ENCODE measurements at regions not wholly inside any gene's neighbourhood (a gene's known extent, or its start where the extent isn't known, plus 50 kb on each side); places are given as distances from the start of the nearest gene placed in this dataset.
A peak's percentile ranks its signal among the peaks of the same experiment; 100 is the strongest.

DNA sequence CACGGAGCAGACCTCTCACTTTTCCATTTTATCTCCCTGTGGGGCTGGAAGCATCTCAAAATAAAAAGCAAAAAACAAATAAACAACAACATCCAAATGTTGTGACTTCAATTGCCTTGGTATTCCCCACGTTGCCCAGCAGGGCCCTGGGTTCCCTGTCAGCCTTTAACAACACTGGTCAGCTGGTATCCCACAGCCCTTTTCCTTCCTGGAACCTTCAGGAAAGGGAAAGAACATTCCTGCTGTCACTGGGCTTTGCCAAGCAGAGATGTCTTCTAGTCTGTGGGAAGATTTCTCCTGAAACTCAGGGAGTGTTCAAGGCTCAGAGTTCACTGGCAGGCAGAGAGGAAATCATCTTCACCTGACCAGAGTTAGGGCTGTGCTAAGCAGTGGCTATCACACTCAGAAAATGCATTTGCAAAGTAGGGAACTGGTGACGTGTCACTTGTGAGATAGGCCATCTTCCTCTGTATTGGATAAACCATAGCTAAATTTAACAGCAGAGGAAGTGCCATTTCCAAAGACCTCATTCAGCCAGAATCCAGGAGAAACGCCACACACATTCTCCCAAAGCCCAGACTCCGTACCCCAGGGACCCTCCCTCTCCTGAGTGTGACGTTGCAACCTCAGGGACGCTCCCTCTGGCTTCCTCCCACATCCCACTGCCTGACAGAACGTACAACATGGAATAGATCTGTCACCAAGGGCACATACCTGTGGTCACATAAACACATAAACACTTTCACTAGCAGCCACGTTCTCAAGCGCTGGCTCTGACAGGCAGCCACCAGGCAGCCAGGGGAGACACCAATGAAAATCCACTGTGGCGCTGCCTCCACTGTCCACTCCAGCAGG, 274.0 kb upstream of the DAPK1 start:
- Histone ChIP-seq H3K36me3 (ENCODE audit: control insufficient read depth in 2 of 4, insufficient read depth in 4 of 4, low read length in 3 of 4) (no peaks in the 10 kb centered on the region), H2BK12ac (ENCODE audit: low read depth, low read length) (no peak overlapping the region), H3K4me1 (replicated peaks in 1 of 4; ENCODE audit: control insufficient read depth in 3 of 4, insufficient read depth in 4 of 4, low read length in 3 of 4) (no peaks in the 10 kb centered on the region), H3K14ac (ENCODE audit: insufficient read length) (no peak overlapping the region), H3K9ac (replicated peaks in 1 of 4; ENCODE audit: extremely low read depth in 1 of 4, low read depth in 3 of 4, low read length in 3 of 4) (no peak overlapping the region), H2BK120ac (replicated peaks; ENCODE audit: low read depth, low read length) (no peak overlapping the region), H3K23ac (ENCODE audit: insufficient read length) (no peak overlapping the region), H4K5ac (ENCODE audit: insufficient read length, low read depth, low read length) (no peak overlapping the region), H3K9me3 (ENCODE audit: insufficient read depth in 2 of 2, low read depth in 1 of 2, low read length in 1 of 2) (no peaks in the 10 kb centered on the region), H3K23me2 (ENCODE audit: low read depth, low read length) (no peaks in the 10 kb centered on the region), H3K27me3 (replicated peaks in 1 of 4; ENCODE audit: control insufficient read depth in 3 of 4, extremely low read depth in 1 of 4, insufficient read depth in 3 of 4, low read length in 3 of 4) (no peaks in the 10 kb centered on the region), H3K4me2 (ENCODE audit: insufficient read depth in 1 of 2, low read depth in 2 of 2, low read length in 2 of 2) (no peak overlapping the region), H3K27ac (ENCODE audit: low read depth, low read length) (no peak overlapping the region), H4K20me1 (replicated peaks in 1 of 2; ENCODE audit: control insufficient read depth in 1 of 2, insufficient read depth in 2 of 2, low read length in 2 of 2) (no peaks in the 10 kb centered on the region), H2AFZ (ENCODE audit: low read length) (0 out of 2 replicates have a peak overlapping the region, but pooled peaks have one; percentile 51), H2BK20ac (ENCODE audit: low read length) (no peak overlapping the region), H4K91ac (replicated peaks; ENCODE audit: insufficient read length, low read length) (no peak overlapping the region), H3K18ac (ENCODE audit: extremely low read depth, low read length) (no peak overlapping the region), H3K79me1 (ENCODE audit: low read depth, low read length) (no peaks in the 10 kb centered on the region), H2AK5ac (ENCODE audit: low read depth, low read length) (no peak overlapping the region), H2BK15ac (ENCODE audit: low read length) (no peak overlapping the region), H2BK5ac (ENCODE audit: low read depth, low read length) (no peak overlapping the region), H3K79me2 (ENCODE audit: control insufficient read depth in 1 of 2, insufficient read depth in 2 of 2, low read length in 2 of 2) (no peaks in the 10 kb centered on the region), H3K4ac (replicated peaks; ENCODE audit: insufficient read length, low read depth, low read length) (no peak overlapping the region), H3K4me3 (ENCODE audit: extremely low read depth in 1 of 4, insufficient read depth in 2 of 4, low read depth in 3 of 4, low read length in 4 of 4) (no peak overlapping the region), H4K8ac (ENCODE audit: extremely low read depth, insufficient read depth, low read length) (no peak overlapping the region), H3K56ac (replicated peaks; ENCODE audit: insufficient read length, low read depth, low read length) (no peak overlapping the region)
- ChIA-PET CTCF (ENCODE audit: partially characterized antibody) (interaction anchor here (0.7 kb wide), 1 partner anchor 199 kb away, joined by 3 read pairs; no protein-coding TSS in a partner anchor), POLR2A (ENCODE audit: partially characterized antibody) (no interaction called here)
- DNase-seq (ENCODE audit: low read depth in 1 of 2, low spot score in 2 of 2) (no peak), FAIRE-seq (no peak)
- WGBS, 2 experiments (ENCODE audit: extremely low coverage in 1 of 2, insufficient coverage in 1 of 2, insufficient read length in 1 of 2, insufficient replicate concordance in 2 of 2, low coverage in 1 of 2, low lambda C conversion rate in 2 of 2, missing lambda C conversion rate in 1 of 2), result 83% methylated on average over 11 of the region's 11 CpGs; no CpG with 5 or more reads in 1 of the 2 experiments
- TF ChIP-seq RAD21 (IDR thresholded peaks at IDR 0.05 in 1 of 2, conservative IDR thresholded peaks at IDR 0.05 in 1 of 2; ENCODE audit: low read depth in 2 of 2, low read length in 2 of 2) (no peak), RNF2 (IDR thresholded peaks at IDR 0.05; ENCODE audit: borderline replicate concordance, low read depth, low read length, missing control alignments, poor library complexity, severe bottlenecking) (no peak), SAP30 (IDR thresholded peaks at IDR 0.05; ENCODE audit: insufficient read depth, insufficient replicate concordance, low read length) (no peak), FOSL1 (IDR thresholded peaks at IDR 0.05; ENCODE audit: insufficient read depth, low read depth, low read length) (no peak), POLR2AphosphoS5 (IDR thresholded peaks at IDR 0.05; ENCODE audit: low read depth, low read length) (no peak), CTBP2 (IDR thresholded peaks at IDR 0.05; ENCODE audit: borderline replicate concordance, insufficient read depth, insufficient read length, low read length) (no peak), CBX8 (IDR thresholded peaks at IDR 0.05; ENCODE audit: borderline replicate concordance, low read depth, low read length) (no peak), SIRT6 (IDR thresholded peaks at IDR 0.05; ENCODE audit: low read length) (no peak), CHD1 (IDR thresholded peaks at IDR 0.05; ENCODE audit: low read depth, low read length) (no peak), BRCA1 (IDR thresholded peaks at IDR 0.05; ENCODE audit: low read depth, low read length) (no peak)
- TF ChIP-seq, protein P1, sequence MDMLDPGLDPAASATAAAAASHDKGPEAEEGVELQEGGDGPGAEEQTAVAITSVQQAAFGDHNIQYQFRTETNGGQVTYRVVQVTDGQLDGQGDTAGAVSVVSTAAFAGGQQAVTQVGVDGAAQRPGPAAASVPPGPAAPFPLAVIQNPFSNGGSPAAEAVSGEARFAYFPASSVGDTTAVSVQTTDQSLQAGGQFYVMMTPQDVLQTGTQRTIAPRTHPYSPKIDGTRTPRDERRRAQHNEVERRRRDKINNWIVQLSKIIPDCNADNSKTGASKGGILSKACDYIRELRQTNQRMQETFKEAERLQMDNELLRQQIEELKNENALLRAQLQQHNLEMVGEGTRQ (IDR thresholded peaks at IDR 0.05; ENCODE audit: low read length), result no peak
